ENCODE measurements at regions not wholly inside any gene's neighbourhood (a gene's known extent, or its start where the extent isn't known, plus 50 kb on each side); places are given as distances from the start of the nearest gene placed in this dataset.

- TF ChIP-seq CTCF (IDR thresholded peaks at IDR 0.05) (no peak), TCF7L2 (IDR thresholded peaks at IDR 0.05; ENCODE audit: low read depth, low read length) (no peak), POLR2AphosphoS5 (IDR thresholded peaks at IDR 0.05; ENCODE audit: low read depth, low read length) (no peak), REST (IDR thresholded peaks at IDR 0.05; ENCODE audit: insufficient read depth in 1 of 2, low read depth in 2 of 2, low read length in 1 of 2) (peak; percentile 67 to 70; a peak in 3 of 4 replicates)
These were observed 64.8 kb upstream of the CMKLR1 start for GRCh38 chr12:108403952-108404351.
